Activated CD4-positive, alpha-beta T cell treated with anti-CD3 and anti-CD28 coated beads for 4 hours (primary cell): ENCODE measurements at regions not wholly inside any gene's neighbourhood (a gene's known extent, or its start where the extent isn't known, plus 50 kb on each side); places are given as distances from the start of the nearest gene placed in this dataset.

Experiments
- DNase-seq, 2 donors: peaks; one replicate each; pipeline ENCODE4 v3.0.0-alpha.2; 2020

GRCh38 chr10:33529234-33529633 is 194.8 kb upstream of the NRP1 start:
- DNase-seq: no peak

GRCh38 chr10:33524966-33525365 is 190.5 kb upstream of the NRP1 start:
- no peak for DNase-seq

- DNase-seq: no peak
Observed at GRCh38 chr10:33524041-33524440, 189.6 kb upstream of the NRP1 start.

- no peak for DNase-seq
Observed at GRCh38 chr10:33523236-33523792, 188.8 kb upstream of the NRP1 start.

- DNase-seq: no peak
Observed at GRCh38 chr10:33521904-33522303, 187.4 kb upstream of the NRP1 start.

GRCh38 chr10:33521062-33521461 is 186.6 kb upstream of the NRP1 start:
- no peak for DNase-seq

- no peak for DNase-seq
Observed at GRCh38 chr10:33520223-33520622, 185.8 kb upstream of the NRP1 start.

GRCh38 chr10:33519130-33519860 is 184.8 kb upstream of the NRP1 start:
- no peak for DNase-seq

- no peak for DNase-seq
Observed at GRCh38 chr10:33510206-33510605, 175.7 kb upstream of the NRP1 start.

- DNase-seq: no peak
Observed at GRCh38 chr10:33509231-33509831, 174.9 kb upstream of the NRP1 start.

- DNase-seq: no peak
Observed at GRCh38 chr10:33507662-33508425, 173.4 kb upstream of the NRP1 start.

- no peak for DNase-seq
Observed at GRCh38 chr10:33506838-33507661, 172.6 kb upstream of the NRP1 start.

- DNase-seq: no peak
Observed at GRCh38 chr10:33506391-33506790, 171.9 kb upstream of the NRP1 start.

- DNase-seq: no peak
Observed at GRCh38 chr10:33501161-33501560, 166.7 kb upstream of the NRP1 start.

- DNase-seq: no peak
Observed at GRCh38 chr10:33498391-33498891, 164.0 kb upstream of the NRP1 start.

GRCh38 chr10:33497338-33497737 is 162.9 kb upstream of the NRP1 start:
- no peak for DNase-seq

GRCh38 chr10:33496096-33496495 is 161.6 kb upstream of the NRP1 start:
- no peak for DNase-seq

- DNase-seq: no peak
Observed at GRCh38 chr10:33494694-33495265, 160.3 kb upstream of the NRP1 start.

GRCh38 chr10:33493978-33494377 is 159.5 kb upstream of the NRP1 start:
- DNase-seq: no peak

GRCh38 chr10:33493497-33493896 is 159.0 kb upstream of the NRP1 start:
- no peak for DNase-seq

- DNase-seq: no peak
Observed at GRCh38 chr10:33492701-33493345, 158.4 kb upstream of the NRP1 start.
